Activated B cell treated with CpG ODN at 0.5 μM for 24 hours (primary cell): ENCODE measurements at regions not wholly inside any gene's neighbourhood (a gene's known extent, or its start where the extent isn't known, plus 50 kb on each side); places are given as distances from the start of the nearest gene placed in this dataset.

Experiments
- ATAC-seq: fragments of 200-7000 bp; cut with Tn5 transposase; one replicate; pipeline ENCODE4 v1.10.0; 2021; ENCODE audit warnings: low read depth, mild to moderate bottlenecking, moderate library complexity
- CTCF ChIA-PET: fragments of 350-600 bp; sonication (Branson Sonifier 250); formaldehyde crosslinking; loops from one replicate; lab custom pipeline; 2021; ENCODE audit warnings: antibody characterized with exemption; lab: Charles Lee
- POLR2A ChIA-PET: fragments of 350-600 bp; sonication (Branson Sonifier 250); formaldehyde crosslinking; loops from one replicate; lab custom pipeline; 2021; ENCODE audit warnings: antibody characterized with exemption; lab: Charles Lee
- DNase-seq: peaks from one replicate; pipeline ENCODE4 v3.0.0; 2022
- H3K27ac Mint-ChIP-seq: one replicate; pipeline ENCODE4 v1.8.0; 2020; ENCODE audit warnings: mixed read lengths
- H3K27me3 Mint-ChIP-seq: one replicate; pipeline ENCODE4 v1.8.0; 2021; ENCODE audit warnings: mixed read lengths
- H3K36me3 Mint-ChIP-seq: one replicate; pipeline ENCODE4 v1.8.0; 2021; ENCODE audit warnings: low read depth, mixed read lengths
- H3K4me1 Mint-ChIP-seq: one replicate; pipeline ENCODE4 v1.8.0; 2021; ENCODE audit warnings: mixed read lengths
- H3K4me3 Mint-ChIP-seq: one replicate; pipeline ENCODE4 v1.8.0; 2020; ENCODE audit warnings: mild to moderate bottlenecking, mixed read lengths
- H3K9me3 Mint-ChIP-seq: one replicate; pipeline ENCODE4 v1.8.0; 2020; ENCODE audit warnings: mixed read lengths
- intact Hi-C: fragments of 100-400 bp; cut with micrococcal nuclease; formaldehyde crosslinking; loops from one replicate; pipeline ENCODE4 v1.15.1; 2024
- TF ChIP-seq, protein P1 (sequence below): fragments of 200-600 bp; IDR thresholded peaks from one replicate; pipeline ENCODE4 v1.8.0; 2022; ENCODE audit warnings: antibody characterized with exemption, mild to moderate bottlenecking

DNA sequence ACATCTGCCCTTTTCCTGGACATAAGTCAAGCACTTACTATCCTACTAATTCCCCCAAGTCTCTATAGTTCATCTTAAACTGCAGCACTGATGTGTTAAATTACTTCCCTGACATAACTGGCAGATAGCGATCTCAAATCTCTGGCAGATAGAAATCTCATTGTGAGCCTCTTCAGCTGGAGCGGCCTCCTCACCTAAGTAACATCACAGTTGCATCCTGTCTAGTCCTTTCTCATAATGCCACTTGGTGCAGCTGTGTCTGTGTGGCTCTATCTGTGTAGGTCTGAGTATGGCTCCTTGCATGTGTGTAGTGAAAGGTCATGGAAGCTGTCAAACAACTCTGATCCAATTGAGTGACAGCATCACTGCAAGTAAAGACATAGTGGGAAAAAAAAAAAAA is 53.6 kb upstream of the FST start:
- CTCF ChIA-PET: interaction anchor here (0.7 kb wide), 1 partner anchor 44 kb away, joined by 4 read pairs; no protein-coding TSS in a partner anchor
- Mint-ChIP-seq H3K4me3 (no peak overlapping the region), H3K9me3 (no peaks in the 10 kb centered on the region), H3K36me3 (no peaks in the 10 kb centered on the region), H3K27me3 (peaks cover 7% of the 10 kb centered on the region), H3K4me1 (no peaks in the 10 kb centered on the region), H3K27ac (no peak overlapping the region)
- intact Hi-C loops: loop anchor here (2.0 kb wide), 1 partner anchor 802 kb away; no protein-coding TSS in a partner anchor
- DNase-seq (no peak), ATAC-seq (no peak)
- POLR2A ChIA-PET: no interaction called here
- TF ChIP-seq, protein P1, sequence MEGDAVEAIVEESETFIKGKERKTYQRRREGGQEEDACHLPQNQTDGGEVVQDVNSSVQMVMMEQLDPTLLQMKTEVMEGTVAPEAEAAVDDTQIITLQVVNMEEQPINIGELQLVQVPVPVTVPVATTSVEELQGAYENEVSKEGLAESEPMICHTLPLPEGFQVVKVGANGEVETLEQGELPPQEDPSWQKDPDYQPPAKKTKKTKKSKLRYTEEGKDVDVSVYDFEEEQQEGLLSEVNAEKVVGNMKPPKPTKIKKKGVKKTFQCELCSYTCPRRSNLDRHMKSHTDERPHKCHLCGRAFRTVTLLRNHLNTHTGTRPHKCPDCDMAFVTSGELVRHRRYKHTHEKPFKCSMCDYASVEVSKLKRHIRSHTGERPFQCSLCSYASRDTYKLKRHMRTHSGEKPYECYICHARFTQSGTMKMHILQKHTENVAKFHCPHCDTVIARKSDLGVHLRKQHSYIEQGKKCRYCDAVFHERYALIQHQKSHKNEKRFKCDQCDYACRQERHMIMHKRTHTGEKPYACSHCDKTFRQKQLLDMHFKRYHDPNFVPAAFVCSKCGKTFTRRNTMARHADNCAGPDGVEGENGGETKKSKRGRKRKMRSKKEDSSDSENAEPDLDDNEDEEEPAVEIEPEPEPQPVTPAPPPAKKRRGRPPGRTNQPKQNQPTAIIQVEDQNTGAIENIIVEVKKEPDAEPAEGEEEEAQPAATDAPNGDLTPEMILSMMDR: no peak

DNA sequence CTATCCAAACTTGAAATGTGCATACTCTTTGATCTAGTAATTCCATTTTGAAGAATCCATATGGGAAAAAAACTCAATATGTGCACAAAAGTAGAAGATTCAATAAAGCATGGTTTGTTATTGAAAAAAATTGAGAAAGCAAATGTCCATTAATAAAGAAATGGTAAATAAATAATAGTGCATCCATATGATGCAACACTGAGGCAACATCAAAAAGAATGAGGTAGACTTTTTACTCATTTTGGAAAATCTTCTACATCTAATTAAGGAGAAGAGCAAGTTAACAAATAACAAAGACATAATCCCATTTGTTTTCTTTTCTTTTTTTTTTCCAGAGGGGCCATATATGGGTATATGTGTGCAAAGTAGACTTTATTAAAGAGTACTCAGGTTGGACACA is 52.5 kb upstream of the FST start:
- Mint-ChIP-seq H3K4me3 (no peak overlapping the region), H3K9me3 (no peaks in the 10 kb centered on the region), H3K36me3 (no peaks in the 10 kb centered on the region), H3K27ac (no peak overlapping the region), H3K27me3 (peaks cover 7% of the 10 kb centered on the region), H3K4me1 (no peaks in the 10 kb centered on the region)
- intact Hi-C loops: loop anchor here (2.0 kb wide), 1 partner anchor 801 kb away; no protein-coding TSS in a partner anchor
- no peak for DNase-seq
- ChIA-PET CTCF (no interaction called here), POLR2A (no interaction called here)
- TF ChIP-seq, protein P1: no peak
- ATAC-seq: no peak

DNA sequence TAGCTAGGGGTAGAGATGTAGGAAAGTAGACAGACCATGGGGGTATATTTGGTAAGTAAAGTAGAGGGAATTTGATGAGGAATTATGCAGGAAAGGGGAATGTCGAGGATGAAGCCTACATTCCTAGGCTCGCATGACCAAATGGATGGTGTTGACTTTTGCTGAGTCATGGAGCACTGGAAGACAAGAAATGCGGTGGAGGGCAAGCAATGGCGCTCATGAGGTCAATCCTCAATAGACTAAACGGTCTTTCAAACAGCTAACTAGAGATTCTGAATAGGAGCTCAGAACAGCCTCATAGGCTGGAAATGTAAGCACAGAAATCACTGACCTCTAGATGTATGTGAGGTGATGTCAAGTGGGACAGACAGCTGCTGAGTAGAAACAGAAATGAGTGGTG is 50.7 kb upstream of the FST start:
- ATAC-seq: no peak
- no peak for DNase-seq
- H3K27ac Mint-ChIP-seq: no peak overlapping the region
- intact Hi-C loops: no loop called here
- H3K4me1 Mint-ChIP-seq: no peaks in the 10 kb centered on the region
- H3K36me3 Mint-ChIP-seq: no peaks in the 10 kb centered on the region
- TF ChIP-seq, protein P1: no peak
- H3K9me3 Mint-ChIP-seq: no peaks in the 10 kb centered on the region
- POLR2A ChIA-PET: no interaction called here
- H3K4me3 Mint-ChIP-seq: no peak overlapping the region
- H3K27me3 Mint-ChIP-seq: peaks cover 5% of the 10 kb centered on the region
- CTCF ChIA-PET: no interaction called here

DNA sequence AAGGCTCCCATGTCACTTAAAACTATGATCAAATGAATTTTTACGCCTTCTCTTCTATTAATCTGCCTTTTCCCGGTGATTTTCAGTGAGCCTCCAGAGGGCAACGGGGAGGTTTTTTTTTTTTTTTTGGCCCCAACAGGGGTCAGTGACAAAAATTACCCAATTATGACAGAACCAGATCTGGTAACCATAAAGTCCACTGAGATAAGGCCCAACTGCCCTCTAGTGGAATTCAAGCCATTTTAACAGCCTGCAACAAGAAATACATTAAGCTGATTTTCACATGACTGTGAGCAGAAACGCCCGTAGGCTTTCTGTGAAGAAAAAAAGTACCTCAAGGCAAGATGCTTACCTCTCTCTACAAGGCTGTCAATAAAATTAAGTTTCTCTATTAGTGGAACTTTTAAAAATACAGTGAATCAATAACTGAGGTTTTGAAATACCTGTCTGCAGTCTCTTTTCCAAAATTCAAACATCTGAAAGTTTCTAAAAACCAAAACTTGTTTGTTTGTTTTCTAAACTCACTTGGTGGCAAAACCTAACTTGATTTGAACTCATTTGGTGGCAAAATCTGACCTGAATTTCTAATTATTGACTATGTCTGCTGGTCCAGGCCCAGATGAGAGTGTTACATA is 49.7 kb upstream of the FST start:
- CTCF ChIA-PET: no interaction called here
- TF ChIP-seq, protein P1: no peak
- H3K27ac Mint-ChIP-seq: no peak overlapping the region
- no peak for DNase-seq
- no peaks in the 10 kb centered on the region for H3K9me3 Mint-ChIP-seq
- no peaks in the 10 kb centered on the region for H3K36me3 Mint-ChIP-seq
- intact Hi-C loops: no loop called here
- ATAC-seq: no peak
- peaks cover 5% of the 10 kb centered on the region for H3K27me3 Mint-ChIP-seq
- H3K4me1 Mint-ChIP-seq: no peaks in the 10 kb centered on the region
- POLR2A ChIA-PET: no interaction called here
- no peak overlapping the region for H3K4me3 Mint-ChIP-seq
